Lung (tissue), 11 donors: ENCODE measurements at regions not wholly inside any gene's neighbourhood (a gene's known extent, or its start where the extent isn't known, plus 50 kb on each side); places are given as distances from the start of the nearest gene placed in this dataset.

ENCODE experiments used
- ATAC-seq: fragments of 200-7000 bp; cut with Tn5 transposase; one replicate; pipeline ENCODE4 v1.9.1; 2020; ENCODE audit warnings: moderate number of reproducible peaks; ENCODE audit not compliant: insufficient read depth, low FRiP score
- DNase-seq, 3 donors: peaks; one replicate each; pipeline ENCODE4 v3.0.0-alpha.2; 2013 to 2017
- H3K27ac ChIP-seq, 2 donors: one replicate each; pipeline ENCODE4 v1.5.1; 2013; ENCODE audit warnings: mild to moderate bottlenecking in 2 of 2, moderate library complexity in 2 of 2, control low read depth in 1 of 2, inconsistent platforms in 1 of 2, low read depth in 1 of 2, low read length in 1 of 2
- H3K27me3 ChIP-seq, 3 donors: one replicate each; pipeline ENCODE4 v1.5.1; 2013; ENCODE audit warnings: low read length in 2 of 3; ENCODE audit not compliant: control insufficient read depth in 3 of 3, insufficient read depth in 3 of 3
- H3K36me3 ChIP-seq, 4 donors: one replicate each; pipeline ENCODE4 v1.5.1; 2013; ENCODE audit warnings: low read length in 4 of 4, mild to moderate bottlenecking in 1 of 4, moderate library complexity in 1 of 4; ENCODE audit not compliant: control insufficient read depth in 4 of 4, insufficient read depth in 4 of 4
- H3K4me1 ChIP-seq, 5 donors: one replicate each; pipeline ENCODE4 v1.5.1; 2013; ENCODE audit warnings: low read length in 5 of 5, mild to moderate bottlenecking in 2 of 5, moderate library complexity in 1 of 5; ENCODE audit not compliant: control insufficient read depth in 5 of 5, insufficient read depth in 5 of 5
- H3K4me3 ChIP-seq: one replicate; pipeline ENCODE4 v1.5.1; 2013; ENCODE audit warnings: mild to moderate bottlenecking, control low read depth, moderate library complexity
- H3K9ac ChIP-seq, 2 donors: one replicate each; pipeline ENCODE4 v1.5.1; 2013; ENCODE audit warnings: low read length in 2 of 2, control low read depth in 1 of 2; ENCODE audit not compliant: insufficient read depth in 1 of 2
- H3K9me3 ChIP-seq, 4 donors: one replicate each; pipeline ENCODE4 v1.5.1; 2013; ENCODE audit warnings: low read length in 3 of 4, mild to moderate bottlenecking in 1 of 4, moderate library complexity in 1 of 4; ENCODE audit not compliant: control insufficient read depth in 4 of 4, insufficient read depth in 3 of 4
- CTCF ChIP-seq: IDR thresholded peaks from 2 replicates; pipeline ENCODE4 v1.5.1; 2012; ENCODE audit warnings: mild to moderate bottlenecking; ENCODE audit errors: control extremely low read depth, extremely low read depth
- WGBS, 2 donors: extraction: QIAGEN DNeasy Blood & Tissue Kit; methylation state at CpG; one replicate each; pipeline ENCODE4 v1.1.7; 2013; 5-methylcytosine and 5-hydroxymethylcytosine counted together
- donor health status: control.
- donor health status: control.
- donor health status: Bipolar disorder and iron deficiency.
- donor health status: healthy.
- donor health status: DM: yes; HTN: yes; CAD: no.

GRCh38 chr6:50585441-50586330 is 127.6 kb upstream of the TFAP2D start:
- peaks cover 0 to 24% (median 6%) of the 10 kb centered on the region in 5 donors for H3K4me1 ChIP-seq
- peak; percentile 81 to 94 (median 91) for DNase-seq
- 60 to 68% methylated on average over 15 of the region's 15 CpGs for WGBS, 2 donors

GRCh38 chr6:50586331-50586675 is 127.0 kb upstream of the TFAP2D start:
- DNase-seq, result peak in 2 of 3 donors; percentile 92
- 65 to 80% methylated on average over 2 of the region's 2 CpGs for WGBS, 2 donors

More at GRCh38 chr6:50585441-50586330, 127.6 kb upstream of the TFAP2D start:
- Histone ChIP-seq H3K27ac (no peak overlapping the region), H3K9ac (no peak overlapping the region), H3K4me3 (no peak overlapping the region), H3K27me3 (peaks cover 0 to 4% (median 0%) of the 10 kb centered on the region in 3 donors), H3K9me3 (no peaks in the 10 kb centered on the region), H3K36me3 (no peaks in the 10 kb centered on the region)
- no peak for ATAC-seq
- no peak for TF ChIP-seq CTCF

GRCh38 chr6:50589751-50590470 is 123.4 kb upstream of the TFAP2D start:
- no peaks in the 10 kb centered on the region for H3K36me3 ChIP-seq
- no peak for TF ChIP-seq CTCF
- no peak overlapping the region for H3K4me3 ChIP-seq
- H3K27ac ChIP-seq, result no peak overlapping the region
- H3K27me3 ChIP-seq, result peaks cover 0 to 4% (median 0%) of the 10 kb centered on the region in 3 donors
- H3K4me1 ChIP-seq, result peaks cover 0 to 20% (median 6%) of the 10 kb centered on the region in 5 donors
- DNase-seq (no peak), ATAC-seq (no peak)
- H3K9me3 ChIP-seq, result no peaks in the 10 kb centered on the region
- WGBS, 2 donors, result 69 to 80% methylated on average over 5 of the region's 5 CpGs
- H3K9ac ChIP-seq, result no peak overlapping the region

More at GRCh38 chr6:50586331-50586675, 127.0 kb upstream of the TFAP2D start:
- no peak overlapping the region for H3K9ac ChIP-seq
- no peak for TF ChIP-seq CTCF
- H3K36me3 ChIP-seq, result no peaks in the 10 kb centered on the region
- peaks cover 0 to 24% (median 6%) of the 10 kb centered on the region in 5 donors for H3K4me1 ChIP-seq
- no peak for ATAC-seq
- no peak overlapping the region for H3K27ac ChIP-seq
- no peak overlapping the region for H3K4me3 ChIP-seq
- H3K9me3 ChIP-seq, result no peaks in the 10 kb centered on the region
- H3K27me3 ChIP-seq, result peaks cover 0 to 4% (median 0%) of the 10 kb centered on the region in 3 donors
